ENCODE measurements at regions not wholly inside any gene's neighbourhood (a gene's known extent, or its start where the extent isn't known, plus 50 kb on each side); places are given as distances from the start of the nearest gene placed in this dataset.
A peak's percentile ranks its signal among the peaks of the same experiment; 100 is the strongest.

DNA sequence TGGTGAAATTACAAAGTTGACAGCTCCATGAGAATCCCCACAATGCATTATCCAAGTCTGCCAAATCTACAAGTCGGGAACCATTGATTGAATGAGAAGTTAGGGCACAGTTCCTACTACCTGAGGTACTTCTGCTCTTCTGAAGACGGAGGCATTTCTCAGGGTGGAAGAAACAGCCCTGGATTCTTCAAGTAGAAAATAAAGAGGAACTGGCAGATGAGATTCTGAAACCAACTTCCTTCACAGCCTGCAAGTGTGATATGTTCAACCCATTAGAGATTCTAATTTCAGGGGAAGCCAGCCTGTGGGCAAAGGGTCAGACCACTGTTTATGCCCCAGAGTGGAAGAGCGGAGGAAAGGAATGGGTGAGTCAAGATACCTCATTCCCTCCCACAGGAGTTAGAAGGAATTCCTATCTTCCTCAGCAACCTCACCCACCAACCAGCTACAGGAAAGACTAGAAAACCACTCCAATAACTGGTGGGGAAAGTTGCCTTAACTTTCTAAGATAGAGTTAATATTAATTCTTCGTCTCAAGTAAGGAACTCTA, 50.5 kb upstream of the BMPER start:
- DNase-seq (ENCODE audit: low read depth), result peak; percentile 49
- no peak for TF ChIP-seq CTCF (IDR thresholded peaks at IDR 0.05; ENCODE audit: low read length, missing control alignments)

More for the DNA sequence above, 50.5 kb upstream of the BMPER start:
- H3K4me3 ChIP-seq (replicated peaks; ENCODE audit: low read depth, low read length), result no peak overlapping the region
